HepG2 (cell line): ENCODE measurements at regions not wholly inside any gene's neighbourhood (a gene's known extent, or its start where the extent isn't known, plus 50 kb on each side); places are given as distances from the start of the nearest gene placed in this dataset.

Source experiments
- ATAC-seq: fragments of 200-7000 bp; cut with Tn5 transposase; 3 replicates; pipeline ENCODE4 v1.9.1; 2020; ENCODE audit warnings: mild to moderate bottlenecking, moderate library complexity
- BruUV-seq: library from RNA; stranded (reverse); fragments of 400-500 nt; replicated peaks from 2 replicates; lab custom pipeline; 2021; lab: Mats Ljungman, UMichigan
- CTCF ChIA-PET: fragments of 300-600 bp; formaldehyde crosslinking; extraction: SDS; loops from one replicate; lab custom pipeline; 2021; ENCODE audit warnings: low total read pairs, inconsistent platforms, low intra/inter-chr PET ratio; lab: Yijun Ruan, JAX
- POLR2A ChIA-PET: fragments of 350-600 bp; sonication (Branson Sonifier 250); formaldehyde crosslinking; loops from one replicate; lab custom pipeline; 2020; ENCODE audit warnings: antibody characterized with exemption, inconsistent platforms; lab: Yijun Ruan, JAX
- DNase-seq: peaks from one replicate; pipeline ENCODE4 v3.0.0-alpha.2; 2015; ENCODE audit warnings: low spot score
- FAIRE-seq: peaks from 3 replicates; lab custom pipeline; 2011; peaks lifted over from hg19 to GRCh38; lab: Jason Lieb, UNC
- H2AFZ ChIP-seq: one replicate; pipeline ENCODE4 v1.6.1; 2011; ENCODE audit warnings: low read length, inconsistent platforms
- H3K27ac ChIP-seq: fragments of 300-600 bp; 3 replicates; pipeline ENCODE4 v1.8.0; 2011; ENCODE audit warnings: mixed run types, mild to moderate bottlenecking, mixed read lengths, low read length, inconsistent platforms; ENCODE audit not compliant: insufficient read depth; ENCODE audit errors: extremely low read length
- H3K27me3 ChIP-seq, 2 experiments: fragments of 200-600 bp in 1 of 2; 2 replicates in 1 of 2; 3 replicates in 1 of 2; pipeline versions ENCODE4 v1.6.0 to v1.8.0; 2011; ENCODE audit warnings: low read length in 2 of 2, mild to moderate bottlenecking in 2 of 2, moderate library complexity in 2 of 2, inconsistent platforms in 1 of 2; ENCODE audit not compliant: insufficient read depth in 2 of 2, control insufficient read depth in 1 of 2
- H3K36me3 ChIP-seq, 2 experiments: fragments of 200-600 bp in 1 of 2; replicated peaks in 1 of 2; 2 replicates in 1 of 2; 3 replicates in 1 of 2; pipeline versions ENCODE4 v1.5.1 to v1.8.0; 2011; ENCODE audit warnings: low read length in 2 of 2, inconsistent platforms in 1 of 2; ENCODE audit not compliant: insufficient read depth in 2 of 2, control insufficient read depth in 1 of 2
- H3K4me1 ChIP-seq: 2 replicates; pipeline ENCODE4 v1.5.1; 2012; ENCODE audit warnings: low read length, inconsistent platforms; ENCODE audit not compliant: insufficient read depth
- H3K4me2 ChIP-seq: 2 replicates; pipeline ENCODE4 v1.6.0; 2011; ENCODE audit warnings: low read depth, low read length, inconsistent platforms
- H3K4me3 ChIP-seq, 3 experiments: fragments of 200-600 bp in 1 of 3; sonication (generic), shearing (Covaris generic) in 1 of 3; replicated peaks in 1 of 3; 2 replicates each; pipeline ENCODE4 v1.5.1; 2011 to 2016; ENCODE audit warnings: low read length in 3 of 3, inconsistent platforms in 2 of 3, low read depth in 2 of 3, mild to moderate bottlenecking in 2 of 3, control low read depth in 1 of 3, mixed read lengths in 1 of 3; ENCODE audit not compliant: insufficient read depth in 1 of 3
- H3K79me2 ChIP-seq: one replicate; pipeline ENCODE4 v1.6.1; 2011; ENCODE audit warnings: low read length, inconsistent platforms; ENCODE audit not compliant: insufficient read depth
- H3K9ac ChIP-seq: 2 replicates; pipeline ENCODE4 v1.6.0; 2011; ENCODE audit warnings: mild to moderate bottlenecking, low read depth, low read length, inconsistent platforms; ENCODE audit not compliant: insufficient read depth
- H3K9me3 ChIP-seq: 2 replicates; pipeline ENCODE4 v1.5.1; 2012; ENCODE audit warnings: mild to moderate bottlenecking, low read length
- H4K20me1 ChIP-seq: 2 replicates; pipeline ENCODE4 v1.6.0; 2011; ENCODE audit warnings: inconsistent platforms, mild to moderate bottlenecking, low read length, moderate library complexity; ENCODE audit not compliant: insufficient read depth
- PHF8 ChIP-seq: sonication (generic); formaldehyde crosslinking; IDR thresholded peaks from 2 replicates; pipeline ENCODE4 v1.5.0; 2020; ENCODE audit warnings: missing genetic modification reagents
- TCF12 ChIP-seq, 2 experiments: fragments of 450-650 bp in 1 of 2; sonication (generic) in 1 of 2; formaldehyde crosslinking in 1 of 2; IDR thresholded peaks; 2 replicates each; pipeline versions ENCODE4 v1.6.1 to v1.8.0; 2017 to 2022; ENCODE audit warnings: antibody characterized with exemption in 1 of 2, mild to moderate bottlenecking in 1 of 2, missing genetic modification reagents in 1 of 2, moderate library complexity in 1 of 2
- ZNF12 ChIP-seq: sonication (generic); formaldehyde crosslinking; IDR thresholded peaks from 2 replicates; pipeline ENCODE4 v1.5.0; 2020; ENCODE audit warnings: missing genetic modification reagents
- ZNF616 ChIP-seq: sonication (generic); formaldehyde crosslinking; IDR thresholded peaks from 2 replicates; pipeline ENCODE4 v1.5.0; 2020; ENCODE audit warnings: low read depth, mild to moderate bottlenecking, missing genetic modification reagents
- ZNF674 ChIP-seq: sonication (generic); formaldehyde crosslinking; IDR thresholded peaks from 2 replicates; pipeline ENCODE4 v1.5.0; 2020; ENCODE audit warnings: low read depth, mild to moderate bottlenecking, missing genetic modification reagents
- ZNF790 ChIP-seq: sonication (generic); formaldehyde crosslinking; IDR thresholded peaks from 2 replicates; pipeline ENCODE4 v1.8.0; 2022; ENCODE audit warnings: missing genetic modification reagents, mild to moderate bottlenecking, borderline replicate concordance
- ZSCAN20 ChIP-seq: sonication (generic); formaldehyde crosslinking; IDR thresholded peaks from 2 replicates; pipeline ENCODE4 v1.4.0; 2020; ENCODE audit warnings: missing genetic modification reagents, mild to moderate bottlenecking, borderline replicate concordance
- WGBS: methylation state at CpG from one replicate; pipeline ENCODE4 v1.1.6; 2017; ENCODE audit warnings: low lambda C conversion rate; 5-methylcytosine and 5-hydroxymethylcytosine counted together
- in situ Hi-C: cut with HindIII; loops from 2 replicates; pipeline ENCODE4 v1.10.0; 2017; ENCODE audit warnings: low pct_unique_long_range_greater_than_20kb; ENCODE audit not compliant: extremely low pct_ligation_motif_present
- intact Hi-C: fragments of 100-400 bp; cut with micrococcal nuclease; formaldehyde crosslinking; loops from one replicate; pipeline ENCODE4 v1.10.0; 2022; ENCODE audit not compliant: unreplicated experiment
- TF ChIP-seq, protein P1 (sequence below): sonication (generic); formaldehyde crosslinking; IDR thresholded peaks from 2 replicates; pipeline ENCODE4 v1.5.0; 2020; ENCODE audit warnings: mild to moderate bottlenecking, missing genetic modification reagents
- TF ChIP-seq, protein P2 (sequence below): sonication (generic); formaldehyde crosslinking; IDR thresholded peaks from 2 replicates; pipeline ENCODE4 v1.9.0; 2022; ENCODE audit warnings: missing genetic modification reagents, mild to moderate bottlenecking, borderline replicate concordance
- TF ChIP-seq, protein P3 (sequence below): sonication (generic); formaldehyde crosslinking; IDR thresholded peaks from 2 replicates; pipeline ENCODE4 v1.5.0; 2020; ENCODE audit warnings: mild to moderate bottlenecking, missing genetic modification reagents, borderline replicate concordance
- TF ChIP-seq, protein P4 (sequence below): sonication (generic); formaldehyde crosslinking; IDR thresholded peaks from 2 replicates; pipeline ENCODE4 v1.4.0; 2020; ENCODE audit warnings: mild to moderate bottlenecking, missing genetic modification reagents

- TF ChIP-seq, protein P1, sequence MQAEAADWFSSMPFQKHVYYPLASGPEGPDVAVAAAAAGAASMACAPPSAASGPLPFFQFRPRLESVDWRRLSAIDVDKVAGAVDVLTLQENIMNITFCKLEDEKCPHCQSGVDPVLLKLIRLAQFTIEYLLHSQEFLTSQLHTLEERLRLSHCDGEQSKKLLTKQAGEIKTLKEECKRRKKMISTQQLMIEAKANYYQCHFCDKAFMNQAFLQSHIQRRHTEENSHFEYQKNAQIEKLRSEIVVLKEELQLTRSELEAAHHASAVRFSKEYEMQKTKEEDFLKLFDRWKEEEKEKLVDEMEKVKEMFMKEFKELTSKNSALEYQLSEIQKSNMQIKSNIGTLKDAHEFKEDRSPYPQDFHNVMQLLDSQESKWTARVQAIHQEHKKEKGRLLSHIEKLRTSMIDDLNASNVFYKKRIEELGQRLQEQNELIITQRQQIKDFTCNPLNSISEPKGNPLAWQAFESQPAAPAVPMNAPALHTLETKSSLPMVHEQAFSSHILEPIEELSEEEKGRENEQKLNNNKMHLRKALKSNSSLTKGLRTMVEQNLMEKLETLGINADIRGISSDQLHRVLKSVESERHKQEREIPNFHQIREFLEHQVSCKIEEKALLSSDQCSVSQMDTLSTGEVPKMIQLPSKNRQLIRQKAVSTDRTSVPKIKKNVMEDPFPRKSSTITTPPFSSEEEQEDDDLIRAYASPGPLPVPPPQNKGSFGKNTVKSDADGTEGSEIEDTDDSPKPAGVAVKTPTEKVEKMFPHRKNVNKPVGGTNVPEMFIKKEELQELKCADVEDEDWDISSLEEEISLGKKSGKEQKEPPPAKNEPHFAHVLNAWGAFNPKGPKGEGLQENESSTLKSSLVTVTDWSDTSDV (CRISPR knock-in tag): no peak
- TF ChIP-seq ZNF12 (no peak), TCF12 (IDR thresholded peaks at IDR 0.05) (no peak), TCF12 (CRISPR knock-in tag; IDR thresholded peaks at IDR 0.05) (no peak), ZSCAN20 (CRISPR knock-in tag) (no peak), PHF8 (CRISPR knock-in tag) (no peak)
- TF ChIP-seq, protein P2, sequence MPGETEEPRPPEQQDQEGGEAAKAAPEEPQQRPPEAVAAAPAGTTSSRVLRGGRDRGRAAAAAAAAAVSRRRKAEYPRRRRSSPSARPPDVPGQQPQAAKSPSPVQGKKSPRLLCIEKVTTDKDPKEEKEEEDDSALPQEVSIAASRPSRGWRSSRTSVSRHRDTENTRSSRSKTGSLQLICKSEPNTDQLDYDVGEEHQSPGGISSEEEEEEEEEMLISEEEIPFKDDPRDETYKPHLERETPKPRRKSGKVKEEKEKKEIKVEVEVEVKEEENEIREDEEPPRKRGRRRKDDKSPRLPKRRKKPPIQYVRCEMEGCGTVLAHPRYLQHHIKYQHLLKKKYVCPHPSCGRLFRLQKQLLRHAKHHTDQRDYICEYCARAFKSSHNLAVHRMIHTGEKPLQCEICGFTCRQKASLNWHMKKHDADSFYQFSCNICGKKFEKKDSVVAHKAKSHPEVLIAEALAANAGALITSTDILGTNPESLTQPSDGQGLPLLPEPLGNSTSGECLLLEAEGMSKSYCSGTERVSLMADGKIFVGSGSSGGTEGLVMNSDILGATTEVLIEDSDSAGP (CRISPR knock-in tag): no peak
These were observed 1243.1 kb upstream of the ADGRB3 start (continued) for GRCh38 chr6:67391955-67392354.

DNA sequence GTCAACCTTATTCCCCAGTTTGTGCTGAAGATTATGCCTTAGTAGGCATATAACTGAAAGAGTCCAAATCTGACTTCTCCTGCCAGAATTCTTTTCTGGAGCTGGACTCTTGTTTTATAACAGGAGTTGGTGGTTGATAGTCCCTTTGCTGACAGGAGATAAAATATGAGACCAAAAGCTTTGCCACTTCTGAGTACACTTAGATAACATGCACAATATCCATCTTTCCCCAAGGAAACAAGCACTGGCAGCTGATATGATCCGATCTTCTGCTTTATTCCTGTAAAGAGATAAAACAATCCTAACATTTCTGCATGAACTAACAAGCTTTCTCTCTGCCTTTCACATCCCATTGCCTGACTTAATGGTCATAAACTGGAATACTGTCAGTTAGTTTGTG is 1265.4 kb upstream of the ADGRB3 start:
- Histone ChIP-seq H3K4me1 (no peaks in the 10 kb centered on the region), H3K27ac (no peak overlapping the region), H3K79me2 (no peaks in the 10 kb centered on the region), H3K9ac (no peak overlapping the region), H4K20me1 (no peaks in the 10 kb centered on the region), H3K4me2 (no peak overlapping the region), H3K27me3 (no peaks in the 10 kb centered on the region), H3K36me3 (no peaks in the 10 kb centered on the region), H3K4me3 (no peak overlapping the region), H3K9me3 (no peaks in the 10 kb centered on the region), H2AFZ (no peak overlapping the region)
- ChIA-PET CTCF (no interaction called here), POLR2A (no interaction called here)
- in situ Hi-C loops: no loop called here
- BruUV-seq: no TSS peak
- intact Hi-C loops: no loop called here
- FAIRE-seq: no peak
- no peak for ATAC-seq
- DNase-seq: no peak
- 26% methylated on average over 1 of the region's 1 CpG for WGBS
- TF ChIP-seq ZNF790: no peak
- TF ChIP-seq, protein P3, sequence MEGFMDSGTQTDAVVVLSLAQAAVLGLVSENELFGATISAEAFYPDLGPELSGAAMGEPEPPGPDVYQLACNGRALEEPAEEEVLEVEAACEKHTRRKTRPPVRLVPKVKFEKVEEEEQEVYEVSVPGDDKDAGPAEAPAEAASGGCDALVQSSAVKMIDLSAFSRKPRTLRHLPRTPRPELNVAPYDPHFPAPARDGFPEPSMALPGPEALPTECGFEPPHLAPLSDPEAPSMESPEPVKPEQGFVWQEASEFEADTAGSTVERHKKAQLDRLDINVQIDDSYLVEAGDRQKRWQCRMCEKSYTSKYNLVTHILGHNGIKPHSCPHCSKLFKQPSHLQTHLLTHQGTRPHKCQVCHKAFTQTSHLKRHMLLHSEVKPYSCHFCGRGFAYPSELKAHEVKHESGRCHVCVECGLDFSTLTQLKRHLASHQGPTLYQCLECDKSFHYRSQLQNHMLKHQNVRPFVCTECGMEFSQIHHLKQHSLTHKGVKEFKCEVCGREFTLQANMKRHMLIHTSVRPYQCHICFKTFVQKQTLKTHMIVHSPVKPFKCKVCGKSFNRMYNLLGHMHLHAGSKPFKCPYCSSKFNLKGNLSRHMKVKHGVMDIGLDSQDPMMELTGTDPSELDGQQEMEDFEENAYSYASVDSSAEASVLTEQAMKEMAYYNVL (CRISPR knock-in tag): no peak
- no peak for TF ChIP-seq ZNF616 (CRISPR knock-in tag)
- no peak for TF ChIP-seq ZNF674 (CRISPR knock-in tag)
- TF ChIP-seq, protein P4, sequence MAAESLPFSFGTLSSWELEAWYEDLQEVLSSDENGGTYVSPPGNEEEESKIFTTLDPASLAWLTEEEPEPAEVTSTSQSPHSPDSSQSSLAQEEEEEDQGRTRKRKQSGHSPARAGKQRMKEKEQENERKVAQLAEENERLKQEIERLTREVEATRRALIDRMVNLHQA (CRISPR knock-in tag): no peak
